ENCODE measurements at regions not wholly inside any gene's neighbourhood (a gene's known extent, or its start where the extent isn't known, plus 50 kb on each side); places are given as distances from the start of the nearest gene placed in this dataset.
"Not testable (repeated sequence)": the region's sequence is repeated elsewhere in the genome, so short reads cannot be mapped to it uniquely, and the experiment has no call there.

GRCh38 chr16:21533474-21533873, 65.9 kb upstream of the METTL9 start:
- H3K27ac Mint-ChIP-seq; H3K36me3 Mint-ChIP-seq; H3K9me3 Mint-ChIP-seq; H3K4me3 Mint-ChIP-seq; H3K27me3 Mint-ChIP-seq (ENCODE audit: low read depth in 3 of 3); DNase-seq; H3K4me1 Mint-ChIP-seq: not testable (repeated sequence)

- not testable (repeated sequence) for DNase-seq; H3K36me3 Mint-ChIP-seq; H3K4me3 Mint-ChIP-seq; H3K27me3 Mint-ChIP-seq (ENCODE audit: low read depth in 3 of 3); H3K4me1 Mint-ChIP-seq; H3K27ac Mint-ChIP-seq; H3K9me3 Mint-ChIP-seq
These were observed 64.8 kb upstream of the METTL9 start for GRCh38 chr16:21534561-21534960.

- H3K4me1 Mint-ChIP-seq, H3K9me3 Mint-ChIP-seq, H3K36me3 Mint-ChIP-seq, H3K4me3 Mint-ChIP-seq, H3K27ac Mint-ChIP-seq, DNase-seq: not testable (repeated sequence)
- peaks cover 2 to 12% (median 2%) of the 10 kb centered on the region in 3 donors for H3K27me3 Mint-ChIP-seq (ENCODE audit: low read depth in 3 of 3)
These were observed 64.2 kb upstream of the METTL9 start for GRCh38 chr16:21535201-21535600.

GRCh38 chr16:21536740-21537139, 62.6 kb upstream of the METTL9 start:
- not testable (repeated sequence) for H3K9me3 Mint-ChIP-seq, H3K4me3 Mint-ChIP-seq, DNase-seq, H3K36me3 Mint-ChIP-seq
- H3K27me3 Mint-ChIP-seq (ENCODE audit: low read depth in 3 of 3): peaks cover 9 to 13% (median 10%) of the 10 kb centered on the region in 3 donors
- H3K4me1 Mint-ChIP-seq: peaks cover 12 to 14% of the 10 kb centered on the region in 2 donors
- peak overlapping the region in 1 of 6 donors; percentile 21 for H3K27ac Mint-ChIP-seq

GRCh38 chr16:21537598-21537997, 61.8 kb upstream of the METTL9 start:
- H3K36me3 Mint-ChIP-seq, H3K4me3 Mint-ChIP-seq, DNase-seq, H3K9me3 Mint-ChIP-seq: not testable (repeated sequence)
- Mint-ChIP-seq H3K27ac (peak overlapping the region in 2 of 6 donors; percentile 14 to 65), H3K4me1 (peaks cover 15 to 21% of the 10 kb centered on the region in 2 donors), H3K27me3 (ENCODE audit: low read depth in 3 of 3) (peaks cover 9 to 15% (median 13%) of the 10 kb centered on the region in 3 donors)

- not testable (repeated sequence) for DNase-seq, H3K9me3 Mint-ChIP-seq, H3K4me3 Mint-ChIP-seq, H3K36me3 Mint-ChIP-seq
- Mint-ChIP-seq H3K27me3 (ENCODE audit: low read depth in 3 of 3) (peaks cover 11 to 16% (median 15%) of the 10 kb centered on the region in 3 donors), H3K27ac (peak overlapping the region in 5 of 6 donors; percentile 78 to 95 (median 82)), H3K4me1 (peaks cover 18 to 21% of the 10 kb centered on the region in 2 donors)
These were observed 60.2 kb upstream of the METTL9 start for GRCh38 chr16:21539107-21539618.

- Mint-ChIP-seq H3K27ac (peak overlapping the region; percentile 55 to 96 (median 93)), H3K27me3 (ENCODE audit: low read depth in 3 of 3) (peaks cover 11 to 17% (median 15%) of the 10 kb centered on the region in 3 donors), H3K4me1 (peaks cover 18 to 21% of the 10 kb centered on the region in 2 donors), H3K4me3 (peak overlapping the region; percentile 66 to 75 (median 70))
- not testable (repeated sequence) for H3K36me3 Mint-ChIP-seq, H3K9me3 Mint-ChIP-seq
- peak; percentile 86 to 88 (median 88) for DNase-seq
These were observed 58.5 kb upstream of the METTL9 start for GRCh38 chr16:21540770-21541433.

- H3K4me3 Mint-ChIP-seq: peak overlapping the region; percentile 66 to 75 (median 70)
- H3K27me3 Mint-ChIP-seq (ENCODE audit: low read depth in 3 of 3): peaks cover 13 to 19% (median 15%) of the 10 kb centered on the region in 3 donors
These were observed 57.7 kb upstream of the METTL9 start for GRCh38 chr16:21541611-21542051.

GRCh38 chr16:21542075-21542474, 57.3 kb upstream of the METTL9 start:
- peak; percentile 21 to 25 (median 23) for DNase-seq
- peak overlapping the region; percentile 24 to 80 (median 67) for H3K4me3 Mint-ChIP-seq
- peaks cover 15 to 19% (median 15%) of the 10 kb centered on the region in 3 donors for H3K27me3 Mint-ChIP-seq (ENCODE audit: low read depth in 3 of 3)
- peaks cover 18 to 21% of the 10 kb centered on the region in 2 donors for H3K4me1 Mint-ChIP-seq
- not testable (repeated sequence) for H3K9me3 Mint-ChIP-seq, H3K36me3 Mint-ChIP-seq
- peak overlapping the region in 5 of 6 donors; percentile 82 to 95 (median 90) for H3K27ac Mint-ChIP-seq

More at GRCh38 chr16:21541611-21542051, 57.7 kb upstream of the METTL9 start:
- peak overlapping the region; percentile 55 to 96 (median 93) for H3K27ac Mint-ChIP-seq
- H3K4me1 Mint-ChIP-seq: peaks cover 18 to 21% of the 10 kb centered on the region in 2 donors
- not testable (repeated sequence) for H3K36me3 Mint-ChIP-seq, H3K9me3 Mint-ChIP-seq
- peak; percentile 63 to 72 (median 69) for DNase-seq

GRCh38 chr16:21542491-21543124, 56.8 kb upstream of the METTL9 start:
- Mint-ChIP-seq H3K4me1 (peaks cover 18 to 21% of the 10 kb centered on the region in 2 donors), H3K27me3 (ENCODE audit: low read depth in 3 of 3) (peaks cover 15 to 19% (median 15%) of the 10 kb centered on the region in 3 donors), H3K27ac (peak overlapping the region in 1 of 6 donors; percentile 95)
- not testable (repeated sequence) for H3K36me3 Mint-ChIP-seq, DNase-seq, H3K9me3 Mint-ChIP-seq, H3K4me3 Mint-ChIP-seq

- Mint-ChIP-seq H3K27ac (peak overlapping the region in 4 of 6 donors; percentile 47 to 66 (median 52)), H3K27me3 (ENCODE audit: low read depth in 3 of 3) (peaks cover 13 to 19% (median 17%) of the 10 kb centered on the region in 3 donors), H3K4me3 (peak overlapping the region in 2 of 5 donors; percentile 20 to 36), H3K4me1 (peaks cover 18 to 21% of the 10 kb centered on the region in 2 donors)
- not testable (repeated sequence) for DNase-seq, H3K9me3 Mint-ChIP-seq, H3K36me3 Mint-ChIP-seq
These were observed 56.1 kb upstream of the METTL9 start for GRCh38 chr16:21543151-21543836.

GRCh38 chr16:21545664-21546326, 53.6 kb upstream of the METTL9 start:
- H3K9me3 Mint-ChIP-seq, DNase-seq: not testable (repeated sequence)
- peaks cover 10 to 15% (median 12%) of the 10 kb centered on the region in 3 donors for H3K27me3 Mint-ChIP-seq (ENCODE audit: low read depth in 3 of 3)

GRCh38 chr16:21549396-21549795, 50.0 kb upstream of the METTL9 start:
- H3K4me1 Mint-ChIP-seq, DNase-seq, H3K27ac Mint-ChIP-seq, H3K9me3 Mint-ChIP-seq, H3K4me3 Mint-ChIP-seq, H3K36me3 Mint-ChIP-seq: not testable (repeated sequence)
- H3K27me3 Mint-ChIP-seq (ENCODE audit: low read depth in 3 of 3): peaks cover 8 to 11% (median 9%) of the 10 kb centered on the region in 3 donors

More at GRCh38 chr16:21545664-21546326, 53.6 kb upstream of the METTL9 start:
- H3K27ac Mint-ChIP-seq, H3K4me3 Mint-ChIP-seq, H3K36me3 Mint-ChIP-seq: not testable (repeated sequence)
- H3K4me1 Mint-ChIP-seq: peaks cover 16% of the 10 kb centered on the region in 2 donors

All from immature natural killer cell (primary cell).